ENCODE measurements at regions not wholly inside any gene's neighbourhood (a gene's known extent, or its start where the extent isn't known, plus 50 kb on each side); places are given as distances from the start of the nearest gene placed in this dataset.
"Not testable (repeated sequence)": the region's sequence is repeated elsewhere in the genome, so short reads cannot be mapped to it uniquely, and the experiment has no call there.

DNA sequence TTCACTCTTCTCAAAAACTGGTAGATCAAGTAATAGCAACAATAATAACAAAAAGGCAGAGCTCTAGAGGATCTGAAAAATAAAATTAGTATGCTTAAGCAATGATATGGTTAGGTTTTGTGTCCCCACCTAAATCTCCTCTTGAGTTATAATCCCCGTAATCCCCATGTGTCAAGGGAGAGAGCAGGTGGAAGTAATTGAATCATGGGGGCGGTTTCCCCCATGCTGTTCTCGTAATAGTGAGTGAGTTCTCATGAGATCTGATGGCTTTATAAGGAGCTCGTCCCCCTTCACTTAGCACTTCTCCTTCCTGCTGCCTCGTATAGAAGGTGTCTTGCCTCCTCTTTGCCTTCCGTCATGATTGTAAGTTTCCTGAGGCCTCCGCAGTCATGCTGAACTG, 60.2 kb upstream of the ABHD2 start:
- no peak for DNase-seq (ENCODE audit: low spot score)

DNA sequence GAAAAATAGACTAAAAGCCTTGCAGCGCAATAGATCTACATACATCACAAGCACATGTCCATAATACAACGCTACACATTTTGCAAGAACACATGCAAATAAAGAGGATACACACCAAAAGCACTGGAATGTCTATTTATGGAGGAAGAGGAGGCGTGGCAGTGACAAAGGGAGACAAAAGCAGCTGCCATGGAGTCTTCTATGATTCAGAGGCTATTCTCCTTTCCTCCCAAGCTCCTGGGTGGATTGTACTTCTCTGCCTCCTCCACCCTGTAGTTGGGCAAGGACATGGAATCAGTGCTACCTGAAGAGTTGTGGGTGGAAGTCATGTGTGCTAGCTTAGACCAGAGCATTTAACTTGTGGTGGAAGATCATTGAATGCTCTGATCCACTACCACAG, 57.9 kb upstream of the ABHD2 start:
- no peak for DNase-seq (ENCODE audit: low spot score)

DNA sequence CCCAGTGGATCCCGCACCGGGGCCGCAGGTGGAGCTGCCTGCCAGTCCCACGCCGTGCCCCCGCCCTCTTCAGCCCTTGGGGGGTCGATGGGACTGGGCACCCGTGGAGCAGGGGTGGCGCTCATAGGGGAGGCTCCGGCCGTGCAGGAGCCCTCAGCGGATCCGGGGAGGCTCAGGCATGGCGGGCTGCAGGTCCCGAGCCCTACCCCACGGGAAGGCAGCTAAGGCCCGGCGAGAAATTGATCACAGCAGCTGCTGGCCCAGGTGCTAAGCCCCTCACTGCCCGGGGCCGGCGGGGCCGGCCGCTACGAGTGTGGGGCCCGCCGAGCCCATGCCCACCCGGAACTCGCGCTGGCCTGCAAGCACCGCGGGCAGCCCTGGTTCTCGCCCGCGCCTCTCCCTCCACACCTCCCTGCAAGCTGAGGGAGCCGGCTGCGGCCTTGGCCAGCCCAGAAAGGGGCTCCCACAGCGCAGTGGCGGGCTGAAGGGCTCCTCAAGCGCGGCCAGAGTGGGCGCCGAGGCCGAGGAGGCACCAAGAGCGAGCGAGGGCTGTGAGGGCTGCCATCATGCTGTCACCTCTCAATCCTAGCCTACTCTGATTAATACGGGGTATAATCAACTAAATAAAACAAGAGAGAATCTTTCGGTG, 56.5 kb upstream of the ABHD2 start:
- not testable (repeated sequence) for DNase-seq (ENCODE audit: low spot score)

DNA sequence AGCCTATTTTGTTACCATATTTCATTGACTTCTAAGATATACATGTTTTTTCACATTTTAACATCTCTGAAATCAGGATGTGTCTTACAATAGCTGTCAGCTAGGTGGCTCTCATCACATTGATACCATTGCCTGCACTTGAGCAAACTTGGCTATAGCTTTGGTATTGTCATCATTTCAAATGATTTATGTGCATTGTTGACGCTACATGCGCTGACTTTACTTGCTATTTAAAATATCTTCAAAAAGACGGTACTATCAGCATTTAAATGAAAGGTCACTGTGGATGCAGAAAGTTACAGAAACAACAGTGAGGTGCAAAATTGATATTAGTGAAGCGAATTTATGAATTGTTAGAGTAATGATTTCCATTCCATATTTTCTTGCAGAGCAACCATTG, 54.0 kb upstream of the ABHD2 start:
- DNase-seq (ENCODE audit: low spot score) = no peak

DNA sequence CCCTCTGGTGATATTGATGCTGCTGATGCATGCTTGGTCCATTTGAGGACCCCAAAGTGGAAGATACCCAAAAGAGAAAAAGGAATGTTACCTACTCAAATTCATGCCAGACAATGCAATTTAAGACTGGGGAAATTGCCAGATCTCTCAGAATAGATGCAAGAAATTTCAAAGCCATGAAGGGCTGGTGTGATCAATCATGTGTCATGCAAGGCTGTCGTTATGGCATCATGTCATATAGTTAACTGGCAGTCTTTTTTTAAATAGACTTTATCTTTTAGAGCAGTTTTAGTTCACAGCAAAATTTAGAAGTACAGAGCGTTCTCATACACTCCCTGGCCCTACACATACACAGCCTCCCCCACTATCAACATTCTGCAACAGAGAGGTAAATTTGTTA, 53.1 kb upstream of the ABHD2 start:
- DNase-seq (ENCODE audit: low spot score) = no peak

DNA sequence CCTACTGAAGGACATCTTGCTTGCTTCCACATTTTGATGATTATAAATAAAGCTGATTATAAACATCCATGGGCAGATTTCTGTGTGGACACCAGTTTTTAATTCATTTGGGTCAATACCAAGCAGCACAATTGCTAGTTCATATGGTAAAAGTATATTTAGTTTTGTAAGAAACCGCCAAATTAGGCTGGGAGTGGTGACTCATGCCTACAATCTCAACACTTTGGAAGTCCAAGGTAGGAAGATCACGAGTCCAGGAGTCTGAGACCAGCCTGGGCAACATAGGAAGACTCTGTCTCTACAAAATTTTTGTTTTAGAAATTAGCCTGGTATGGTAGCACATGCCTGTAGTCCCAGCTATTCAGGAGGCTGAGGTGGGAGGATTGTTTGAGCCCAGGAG, 52.6 kb upstream of the ABHD2 start:
- DNase-seq (ENCODE audit: low spot score) = no peak

DNA sequence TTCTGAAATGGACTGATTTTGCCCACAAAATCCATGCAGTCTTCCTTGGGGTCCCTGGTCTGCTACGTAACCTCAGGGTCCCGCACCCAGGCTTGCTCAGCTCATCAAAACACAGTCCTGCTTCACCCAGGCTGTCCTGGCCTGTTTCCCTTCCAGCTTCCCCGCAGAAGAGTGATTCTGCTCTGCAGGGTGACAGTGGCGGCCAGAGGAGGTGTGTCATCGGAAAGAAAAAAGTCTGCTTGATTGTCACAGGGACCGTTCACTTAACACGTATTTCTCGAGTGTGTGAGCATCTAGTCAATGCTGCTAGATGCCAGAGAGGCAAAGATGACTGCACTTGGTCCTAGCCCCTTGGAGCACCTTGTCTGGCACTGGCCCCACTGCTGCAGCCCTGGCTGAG, 50.1 kb upstream of the ABHD2 start:
- no peak for DNase-seq (ENCODE audit: low spot score)

Measured in H4 (cell line).